GM19397 (cell line): ENCODE measurements at regions not wholly inside any gene's neighbourhood (a gene's known extent, or its start where the extent isn't known, plus 50 kb on each side); places are given as distances from the start of the nearest gene placed in this dataset.

Source experiments
- ATAC-seq: cut with Tn5 transposase; IDR thresholded peaks from one replicate; pipeline ENCODE4 v1.9.1; 2021; ENCODE audit warnings: mild to moderate bottlenecking, moderate library complexity; ENCODE audit not compliant: unreplicated experiment

DNA sequence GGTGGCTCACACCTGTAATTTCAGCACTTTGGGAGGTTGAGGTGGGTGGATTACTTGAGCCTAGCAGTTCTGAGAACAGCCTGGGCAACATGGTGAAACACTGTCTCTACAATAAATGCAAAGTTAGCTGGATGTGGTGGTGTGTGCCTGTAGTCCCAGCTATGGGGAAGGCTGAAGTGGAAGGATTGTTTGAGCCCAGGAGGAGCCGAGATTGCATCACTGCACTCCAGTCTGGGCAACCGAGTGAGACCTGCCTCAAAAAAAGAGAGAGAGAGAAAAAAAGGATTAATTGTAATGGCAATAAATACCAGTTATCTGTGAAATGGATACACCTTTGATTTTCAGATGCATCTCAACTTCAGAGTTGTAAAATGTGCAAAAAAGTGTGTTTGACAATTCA is 58.8 kb downstream of the SPRY1 start:
- no peak for ATAC-seq

DNA sequence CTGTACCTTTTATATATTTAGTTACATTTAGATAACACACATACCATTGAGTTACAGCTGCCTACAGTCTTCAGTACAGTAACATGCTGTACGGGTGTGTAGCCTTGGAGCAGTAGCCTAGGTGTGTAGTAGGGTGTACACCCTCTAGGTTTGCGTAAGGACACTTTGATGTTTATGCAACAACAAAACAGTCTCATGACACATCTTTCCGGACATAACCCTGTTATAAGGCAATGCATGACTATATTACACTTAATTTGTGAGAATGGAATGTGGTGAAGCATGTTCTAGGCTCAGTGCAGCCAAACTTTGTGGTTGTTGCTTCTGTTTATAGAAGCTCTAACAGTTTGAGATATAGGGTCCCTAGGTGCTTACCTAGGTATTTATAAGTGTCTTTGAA is 65.4 kb downstream of the SPRY1 start:
- no peak for ATAC-seq

- no peak for ATAC-seq
These were observed 67.3 kb downstream of the SPRY1 start for GRCh38 chr4:123463869-123464268.

- no peak for ATAC-seq
These were observed 68.8 kb downstream of the SPRY1 start for GRCh38 chr4:123465416-123465815.

DNA sequence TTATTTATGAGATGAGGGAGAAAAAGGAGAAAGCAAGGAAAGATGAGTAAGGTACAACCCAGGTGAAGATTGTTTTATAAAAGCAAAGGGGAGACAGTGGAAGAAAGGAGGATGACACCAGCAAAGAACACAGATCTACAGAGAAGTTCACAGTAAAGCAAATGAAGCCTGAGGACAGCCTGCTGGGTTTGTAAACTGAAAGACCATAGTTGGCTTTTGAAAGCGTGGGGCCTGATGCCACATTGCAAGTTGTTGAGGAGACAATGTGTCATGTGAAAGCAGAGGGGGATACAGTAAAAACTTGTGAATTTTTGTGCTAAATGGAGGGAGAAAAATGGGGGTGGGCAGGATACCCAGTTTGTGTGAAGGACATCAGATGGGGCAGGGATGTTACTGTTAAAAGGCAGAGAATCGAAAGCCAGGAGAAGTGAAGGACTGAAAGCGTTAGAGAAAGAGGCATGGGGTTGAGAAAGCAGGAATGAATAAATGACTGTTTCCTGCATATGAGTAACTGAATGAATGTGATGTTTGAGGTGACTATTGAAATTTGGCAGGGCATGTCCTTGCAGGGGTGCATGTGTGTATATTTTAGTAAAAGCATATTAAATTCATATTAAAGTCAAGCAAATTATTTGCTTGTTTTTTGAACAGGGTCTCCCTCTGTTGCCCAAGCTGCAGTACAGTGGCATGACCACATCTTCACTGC is 69.6 kb downstream of the SPRY1 start:
- ATAC-seq = no peak

- no peak for ATAC-seq
These were observed 72.0 kb downstream of the SPRY1 start for GRCh38 chr4:123468479-123469031.

GRCh38 chr4:123469245-123469644 is 72.7 kb downstream of the SPRY1 start:
- no peak for ATAC-seq

DNA sequence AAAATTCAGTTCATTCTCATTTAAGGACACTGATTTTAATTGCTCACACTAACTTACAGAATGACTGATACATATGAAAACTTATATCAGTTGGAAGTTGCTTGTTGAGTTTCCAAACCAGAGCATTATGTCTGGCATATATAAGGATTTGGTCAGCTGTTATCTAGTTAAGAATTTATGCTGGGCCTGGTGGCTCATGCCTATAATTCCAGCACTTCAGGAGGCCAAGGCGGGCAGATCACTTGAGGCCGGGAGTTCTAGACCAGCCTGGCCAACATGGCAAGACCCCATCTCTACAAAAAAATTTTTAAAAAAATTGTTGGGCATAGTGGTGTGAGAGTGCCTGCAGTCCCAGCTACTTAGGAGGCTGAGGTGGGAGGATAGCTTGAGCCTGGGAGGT is 73.1 kb downstream of the SPRY1 start:
- ATAC-seq = no peak

DNA sequence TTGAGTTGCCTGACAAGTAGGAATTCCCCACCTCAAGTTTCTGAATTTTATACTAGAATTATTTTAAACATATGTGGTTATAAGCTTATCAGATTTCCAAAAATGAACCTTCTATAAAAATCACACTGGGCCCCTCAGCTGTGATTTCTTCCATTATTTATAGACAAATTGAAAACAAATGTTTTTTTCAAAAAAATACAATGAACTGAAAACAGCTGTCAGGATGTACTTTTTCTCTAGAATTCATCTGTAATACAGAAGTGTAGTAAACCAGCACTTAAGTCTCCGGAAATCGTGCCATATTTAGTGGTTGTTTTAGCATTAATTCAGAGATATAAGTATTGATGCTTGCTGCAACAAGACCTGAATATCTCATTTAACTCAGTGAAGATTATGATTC is 74.0 kb downstream of the SPRY1 start:
- no peak for ATAC-seq

- ATAC-seq = no peak
These were observed 75.2 kb downstream of the SPRY1 start for GRCh38 chr4:123471655-123472369.

GRCh38 chr4:123474817-123475216 is 78.2 kb downstream of the SPRY1 start:
- ATAC-seq = no peak

DNA sequence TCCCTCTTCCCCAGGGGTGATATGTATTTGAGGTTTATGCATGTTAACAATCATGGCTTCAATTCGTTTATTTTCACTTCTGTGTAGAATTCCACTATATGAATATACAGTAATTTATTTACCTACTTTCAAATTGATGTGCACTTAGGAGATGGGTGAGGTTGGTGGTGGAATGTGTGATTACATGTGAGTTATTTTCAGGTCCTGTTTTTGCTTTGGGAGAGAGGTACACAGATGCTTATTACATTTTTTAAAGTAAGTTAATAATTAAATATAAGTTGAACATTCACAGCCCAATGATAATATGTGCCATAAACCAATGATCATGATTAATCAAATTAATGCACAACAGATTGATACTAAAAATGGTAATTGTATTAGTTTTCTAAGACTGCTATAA is 79.5 kb downstream of the SPRY1 start:
- no peak for ATAC-seq

DNA sequence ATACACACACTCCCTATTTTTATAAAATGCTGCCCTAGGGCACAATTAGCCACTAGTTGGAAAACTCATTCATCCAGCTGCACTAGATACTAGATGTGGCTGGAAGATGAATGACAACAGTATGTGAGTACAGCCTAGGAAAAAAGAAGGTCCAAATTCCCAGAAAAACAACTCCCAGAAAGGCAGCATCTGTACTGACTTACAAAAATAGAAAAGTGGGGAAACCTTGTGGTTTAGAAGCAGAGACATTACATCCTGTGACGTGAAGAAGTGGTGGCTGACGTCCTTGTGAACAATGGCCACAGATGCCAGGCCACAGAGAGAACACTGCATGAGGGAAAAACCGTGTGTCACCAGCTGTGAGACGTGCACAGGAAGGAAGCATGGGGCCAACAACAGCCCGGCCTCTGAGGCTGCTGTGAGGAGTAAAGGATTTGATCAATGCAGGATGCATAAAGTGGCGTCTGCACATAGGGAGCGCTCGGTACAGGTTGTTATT is 81.2 kb downstream of the SPRY1 start:
- ATAC-seq = no peak

DNA sequence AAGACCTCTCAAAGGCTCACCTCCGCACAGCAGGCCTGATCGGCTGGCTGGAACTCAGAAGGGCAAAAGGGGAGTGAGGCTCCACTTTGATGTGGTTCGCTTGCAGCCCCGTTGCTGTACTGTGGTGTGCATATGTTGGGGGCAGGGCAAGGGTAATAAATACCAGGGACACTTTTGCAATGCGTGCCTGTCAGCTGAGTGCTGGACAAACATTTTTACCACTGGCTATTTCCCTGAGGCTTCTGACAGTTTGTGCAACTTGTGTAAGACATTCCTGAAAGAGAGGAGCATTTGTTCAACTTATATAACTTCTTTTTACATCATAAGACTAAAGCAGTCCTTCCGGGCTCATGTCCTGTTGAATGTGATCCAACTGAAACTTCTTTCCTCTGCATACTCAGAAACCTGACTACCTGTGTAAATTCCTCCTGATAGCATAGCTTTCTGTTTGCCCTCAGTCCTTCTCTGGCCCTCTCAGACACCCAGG is 82.3 kb downstream of the SPRY1 start:
- no peak for ATAC-seq

- no peak for ATAC-seq
These were observed 83.3 kb downstream of the SPRY1 start for GRCh38 chr4:123479944-123480343.

DNA sequence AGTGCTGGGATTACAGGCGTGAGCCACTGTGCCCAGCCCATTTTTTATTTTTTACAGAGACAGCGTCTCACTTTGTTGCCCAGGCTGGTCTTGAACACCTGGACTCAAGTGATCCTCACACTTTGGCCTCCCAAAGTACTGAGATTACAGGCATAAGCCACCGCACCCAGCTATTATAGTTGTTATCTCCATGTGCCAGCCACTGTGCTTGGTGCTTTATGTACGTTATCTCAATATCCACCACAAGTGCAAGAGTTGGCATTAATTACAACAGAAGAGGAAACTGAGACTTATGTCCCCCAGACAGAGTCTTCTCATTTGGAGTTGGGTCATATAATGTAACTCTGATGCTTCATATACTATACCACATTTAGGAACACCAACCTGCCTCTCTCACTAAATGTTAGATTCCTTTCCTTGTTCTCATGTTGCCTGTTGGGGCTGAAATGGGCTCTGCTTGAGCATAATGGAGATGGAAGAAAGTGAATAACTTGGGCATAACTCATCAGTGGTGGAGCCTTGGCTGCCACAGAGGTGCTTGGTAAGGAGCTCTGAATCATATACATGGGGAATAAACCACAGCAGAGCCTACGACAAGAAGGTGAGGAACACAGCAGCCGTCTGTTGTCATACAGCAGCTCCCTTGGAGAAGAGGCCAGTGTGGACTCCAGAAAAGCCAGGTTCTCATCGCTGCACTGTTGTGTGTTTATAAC is 84.3 kb downstream of the SPRY1 start:
- ATAC-seq = no peak

DNA sequence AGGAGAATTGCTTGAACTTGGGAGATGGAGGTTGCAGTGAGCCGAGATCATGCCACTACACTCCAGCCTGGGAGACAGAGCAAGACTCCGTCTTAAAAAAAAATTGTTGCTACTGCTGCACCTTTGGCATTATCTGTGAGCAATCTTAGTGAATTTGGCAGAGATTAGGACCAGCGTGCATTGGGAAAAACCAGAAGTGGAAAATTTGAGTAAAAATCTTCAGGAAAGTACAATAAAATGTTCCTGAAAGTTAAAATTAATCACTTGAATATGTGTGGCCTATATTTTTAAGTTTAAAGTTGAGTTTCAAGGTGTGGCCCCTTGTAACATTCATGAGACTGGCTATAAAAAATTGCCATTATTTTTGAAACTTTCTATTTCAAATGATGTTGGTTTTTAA is 85.1 kb downstream of the SPRY1 start:
- no peak for ATAC-seq

DNA sequence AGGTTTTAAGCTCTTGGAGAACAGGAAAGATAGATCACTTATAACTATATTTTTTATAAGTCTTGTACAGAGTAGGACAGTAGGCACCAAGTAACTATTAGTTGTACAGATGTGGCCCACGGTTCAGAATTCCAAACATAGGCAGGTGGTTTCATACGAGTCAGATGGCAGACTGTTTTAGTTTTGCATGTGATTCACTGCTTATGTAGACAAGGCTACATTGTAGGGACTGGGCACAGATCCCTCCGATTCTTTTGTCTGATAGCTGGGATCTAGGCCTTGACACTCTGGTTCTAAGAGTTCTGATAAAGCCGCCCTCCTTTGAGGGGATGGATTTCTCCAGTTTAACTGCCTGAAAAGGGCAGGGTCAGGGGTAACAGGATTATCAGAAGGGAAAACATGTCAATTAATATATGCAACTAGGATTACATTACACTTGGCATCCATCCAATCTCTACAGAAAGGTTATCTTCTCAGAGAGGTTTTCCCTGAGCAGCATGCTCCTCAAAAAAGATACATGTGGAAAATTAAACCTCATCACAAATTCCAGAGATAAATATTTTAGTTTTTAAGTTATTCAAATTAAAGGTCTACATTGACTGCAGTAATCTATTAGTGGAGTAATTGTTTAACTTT is 87.8 kb downstream of the SPRY1 start:
- no peak for ATAC-seq

- no peak for ATAC-seq
These were observed 89.0 kb downstream of the SPRY1 start for GRCh38 chr4:123485601-123486000.

DNA sequence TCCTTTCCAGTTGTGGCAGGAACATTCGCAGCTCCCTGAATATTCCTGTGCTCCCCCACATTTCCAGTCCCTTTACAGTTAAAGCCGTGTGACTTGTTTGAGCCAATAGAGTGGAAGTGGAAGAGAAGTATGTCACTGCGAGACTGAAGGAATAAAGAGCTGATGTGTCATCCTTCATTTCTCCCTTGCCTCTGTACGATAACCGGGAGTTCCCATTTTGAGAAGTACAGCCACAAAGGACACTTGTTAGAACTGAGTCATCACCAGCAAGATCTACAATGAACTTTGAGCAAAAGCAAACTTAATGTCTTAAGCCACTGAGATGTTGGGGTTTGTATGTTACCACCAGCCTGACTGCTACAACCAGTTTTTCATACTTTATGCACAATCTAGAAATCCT is 92.3 kb downstream of the SPRY1 start:
- ATAC-seq = peak; percentile 88

DNA sequence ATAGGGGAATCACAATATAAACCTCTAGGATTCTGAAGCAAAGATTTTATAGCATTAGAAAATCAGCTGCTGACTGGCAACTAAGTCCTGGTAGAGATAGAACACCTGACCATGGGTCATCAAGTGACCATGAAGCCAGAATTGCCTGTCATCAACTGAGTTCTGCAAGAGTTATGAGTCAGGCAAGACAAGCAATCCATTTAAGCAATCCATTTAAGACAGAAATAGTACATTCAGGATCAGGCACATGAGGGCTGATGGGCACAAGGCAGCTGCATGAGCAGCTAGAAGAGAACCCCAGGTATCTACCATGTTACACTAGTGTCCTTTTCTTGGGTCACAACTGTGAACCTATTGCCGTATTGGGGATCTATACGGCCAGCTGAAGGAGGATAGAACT is 98.9 kb downstream of the SPRY1 start:
- no peak for ATAC-seq
